ENCODE measurements at regions not wholly inside any gene's neighbourhood (a gene's known extent, or its start where the extent isn't known, plus 50 kb on each side); places are given as distances from the start of the nearest gene placed in this dataset.

DNA sequence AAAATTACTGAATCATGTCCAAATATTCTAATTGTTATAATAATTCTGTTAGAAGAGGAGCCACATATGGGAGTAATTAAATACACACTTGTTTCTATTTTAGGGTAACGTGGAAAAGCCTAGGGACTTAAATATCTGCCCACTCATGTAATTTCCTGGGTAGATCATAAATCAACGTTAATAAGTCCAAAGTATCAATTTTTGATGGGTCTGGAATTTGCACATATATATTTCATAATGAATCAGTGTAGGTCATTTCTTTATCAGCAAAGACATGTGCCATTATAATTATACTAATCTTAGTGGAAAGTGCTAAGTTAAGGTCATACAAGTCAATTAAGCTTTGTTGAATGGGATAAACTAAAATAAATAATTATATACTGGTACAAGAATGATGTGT is 346.2 kb downstream of the ZBBX start:
- TF ChIP-seq, protein P1, sequence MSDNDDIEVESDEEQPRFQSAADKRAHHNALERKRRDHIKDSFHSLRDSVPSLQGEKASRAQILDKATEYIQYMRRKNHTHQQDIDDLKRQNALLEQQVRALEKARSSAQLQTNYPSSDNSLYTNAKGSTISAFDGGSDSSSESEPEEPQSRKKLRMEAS (IDR thresholded peaks at IDR 0.05; ENCODE audit: low read depth), result no peak
- TF ChIP-seq NRF1 (IDR thresholded peaks at IDR 0.05; ENCODE audit: low read depth, low read length) (no peak), TAF1 (IDR thresholded peaks at IDR 0.05; ENCODE audit: borderline replicate concordance, low read depth, low read length) (no peak), FOXJ3 (CRISPR knock-in tag; IDR thresholded peaks at IDR 0.05) (no peak), EP300 (IDR thresholded peaks at IDR 0.05; ENCODE audit: borderline replicate concordance in 1 of 2, low read depth in 1 of 2, low read length in 1 of 2) (no peak), YY1 (IDR thresholded peaks at IDR 0.05; ENCODE audit: low read depth) (no peak), CHD2 (IDR thresholded peaks at IDR 0.05; ENCODE audit: low read length, partially characterized antibody) (no peak), POLR2AphosphoS5 (IDR thresholded peaks at IDR 0.05; ENCODE audit: low read depth, low read length) (no peak)
- TF ChIP-seq, protein P2, sequence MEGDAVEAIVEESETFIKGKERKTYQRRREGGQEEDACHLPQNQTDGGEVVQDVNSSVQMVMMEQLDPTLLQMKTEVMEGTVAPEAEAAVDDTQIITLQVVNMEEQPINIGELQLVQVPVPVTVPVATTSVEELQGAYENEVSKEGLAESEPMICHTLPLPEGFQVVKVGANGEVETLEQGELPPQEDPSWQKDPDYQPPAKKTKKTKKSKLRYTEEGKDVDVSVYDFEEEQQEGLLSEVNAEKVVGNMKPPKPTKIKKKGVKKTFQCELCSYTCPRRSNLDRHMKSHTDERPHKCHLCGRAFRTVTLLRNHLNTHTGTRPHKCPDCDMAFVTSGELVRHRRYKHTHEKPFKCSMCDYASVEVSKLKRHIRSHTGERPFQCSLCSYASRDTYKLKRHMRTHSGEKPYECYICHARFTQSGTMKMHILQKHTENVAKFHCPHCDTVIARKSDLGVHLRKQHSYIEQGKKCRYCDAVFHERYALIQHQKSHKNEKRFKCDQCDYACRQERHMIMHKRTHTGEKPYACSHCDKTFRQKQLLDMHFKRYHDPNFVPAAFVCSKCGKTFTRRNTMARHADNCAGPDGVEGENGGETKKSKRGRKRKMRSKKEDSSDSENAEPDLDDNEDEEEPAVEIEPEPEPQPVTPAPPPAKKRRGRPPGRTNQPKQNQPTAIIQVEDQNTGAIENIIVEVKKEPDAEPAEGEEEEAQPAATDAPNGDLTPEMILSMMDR (IDR thresholded peaks at IDR 0.05), result no peak
- TF ChIP-seq, protein P3, sequence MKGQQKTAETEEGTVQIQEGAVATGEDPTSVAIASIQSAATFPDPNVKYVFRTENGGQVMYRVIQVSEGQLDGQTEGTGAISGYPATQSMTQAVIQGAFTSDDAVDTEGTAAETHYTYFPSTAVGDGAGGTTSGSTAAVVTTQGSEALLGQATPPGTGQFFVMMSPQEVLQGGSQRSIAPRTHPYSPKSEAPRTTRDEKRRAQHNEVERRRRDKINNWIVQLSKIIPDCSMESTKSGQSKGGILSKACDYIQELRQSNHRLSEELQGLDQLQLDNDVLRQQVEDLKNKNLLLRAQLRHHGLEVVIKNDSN (IDR thresholded peaks at IDR 0.05; ENCODE audit: borderline replicate concordance, low read depth), result no peak
- TF ChIP-seq, protein P4, sequence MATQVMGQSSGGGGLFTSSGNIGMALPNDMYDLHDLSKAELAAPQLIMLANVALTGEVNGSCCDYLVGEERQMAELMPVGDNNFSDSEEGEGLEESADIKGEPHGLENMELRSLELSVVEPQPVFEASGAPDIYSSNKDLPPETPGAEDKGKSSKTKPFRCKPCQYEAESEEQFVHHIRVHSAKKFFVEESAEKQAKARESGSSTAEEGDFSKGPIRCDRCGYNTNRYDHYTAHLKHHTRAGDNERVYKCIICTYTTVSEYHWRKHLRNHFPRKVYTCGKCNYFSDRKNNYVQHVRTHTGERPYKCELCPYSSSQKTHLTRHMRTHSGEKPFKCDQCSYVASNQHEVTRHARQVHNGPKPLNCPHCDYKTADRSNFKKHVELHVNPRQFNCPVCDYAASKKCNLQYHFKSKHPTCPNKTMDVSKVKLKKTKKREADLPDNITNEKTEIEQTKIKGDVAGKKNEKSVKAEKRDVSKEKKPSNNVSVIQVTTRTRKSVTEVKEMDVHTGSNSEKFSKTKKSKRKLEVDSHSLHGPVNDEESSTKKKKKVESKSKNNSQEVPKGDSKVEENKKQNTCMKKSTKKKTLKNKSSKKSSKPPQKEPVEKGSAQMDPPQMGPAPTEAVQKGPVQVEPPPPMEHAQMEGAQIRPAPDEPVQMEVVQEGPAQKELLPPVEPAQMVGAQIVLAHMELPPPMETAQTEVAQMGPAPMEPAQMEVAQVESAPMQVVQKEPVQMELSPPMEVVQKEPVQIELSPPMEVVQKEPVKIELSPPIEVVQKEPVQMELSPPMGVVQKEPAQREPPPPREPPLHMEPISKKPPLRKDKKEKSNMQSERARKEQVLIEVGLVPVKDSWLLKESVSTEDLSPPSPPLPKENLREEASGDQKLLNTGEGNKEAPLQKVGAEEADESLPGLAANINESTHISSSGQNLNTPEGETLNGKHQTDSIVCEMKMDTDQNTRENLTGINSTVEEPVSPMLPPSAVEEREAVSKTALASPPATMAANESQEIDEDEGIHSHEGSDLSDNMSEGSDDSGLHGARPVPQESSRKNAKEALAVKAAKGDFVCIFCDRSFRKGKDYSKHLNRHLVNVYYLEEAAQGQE (IDR thresholded peaks at IDR 0.05; ENCODE audit: low read depth, low read length), result no peak
- TF ChIP-seq, protein P5, sequence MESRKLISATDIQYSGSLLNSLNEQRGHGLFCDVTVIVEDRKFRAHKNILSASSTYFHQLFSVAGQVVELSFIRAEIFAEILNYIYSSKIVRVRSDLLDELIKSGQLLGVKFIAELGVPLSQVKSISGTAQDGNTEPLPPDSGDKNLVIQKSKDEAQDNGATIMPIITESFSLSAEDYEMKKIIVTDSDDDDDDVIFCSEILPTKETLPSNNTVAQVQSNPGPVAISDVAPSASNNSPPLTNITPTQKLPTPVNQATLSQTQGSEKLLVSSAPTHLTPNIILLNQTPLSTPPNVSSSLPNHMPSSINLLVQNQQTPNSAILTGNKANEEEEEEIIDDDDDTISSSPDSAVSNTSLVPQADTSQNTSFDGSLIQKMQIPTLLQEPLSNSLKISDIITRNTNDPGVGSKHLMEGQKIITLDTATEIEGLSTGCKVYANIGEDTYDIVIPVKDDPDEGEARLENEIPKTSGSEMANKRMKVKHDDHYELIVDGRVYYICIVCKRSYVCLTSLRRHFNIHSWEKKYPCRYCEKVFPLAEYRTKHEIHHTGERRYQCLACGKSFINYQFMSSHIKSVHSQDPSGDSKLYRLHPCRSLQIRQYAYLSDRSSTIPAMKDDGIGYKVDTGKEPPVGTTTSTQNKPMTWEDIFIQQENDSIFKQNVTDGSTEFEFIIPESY (IDR thresholded peaks at IDR 0.05; ENCODE audit: borderline replicate concordance, low read depth), result no peak
